Coronary artery (tissue), 2 donors: ENCODE measurements at regions not wholly inside any gene's neighbourhood (a gene's known extent, or its start where the extent isn't known, plus 50 kb on each side); places are given as distances from the start of the nearest gene placed in this dataset.
"Not testable (repeated sequence)": the region's sequence is repeated elsewhere in the genome, so short reads cannot be mapped to it uniquely, and the experiment has no call there.

Experiments
- DNase-seq: peaks from one replicate; pipeline ENCODE4 v3.0.0-alpha.2; 2017; ENCODE audit warnings: low spot score
- H3K27ac ChIP-seq, 2 donors: fragments of 200-600 bp; sonication (generic); one replicate each; pipeline ENCODE4 v1.5.1; 2016 to 2019
- H3K4me3 ChIP-seq: fragments of 200-600 bp; sonication (generic); 2 replicates; pipeline ENCODE4 v1.5.1; 2016; ENCODE audit warnings: mild to moderate bottlenecking, moderate library complexity
- TF ChIP-seq, protein P1 (sequence below): fragments of 200-600 bp; sonication (generic); IDR thresholded peaks from one replicate; pipeline ENCODE4 v1.5.1; 2019; ENCODE audit warnings: antibody characterized with exemption

- no peak for DNase-seq
- H3K4me3 ChIP-seq = no peak overlapping the region
- TF ChIP-seq, protein P1, sequence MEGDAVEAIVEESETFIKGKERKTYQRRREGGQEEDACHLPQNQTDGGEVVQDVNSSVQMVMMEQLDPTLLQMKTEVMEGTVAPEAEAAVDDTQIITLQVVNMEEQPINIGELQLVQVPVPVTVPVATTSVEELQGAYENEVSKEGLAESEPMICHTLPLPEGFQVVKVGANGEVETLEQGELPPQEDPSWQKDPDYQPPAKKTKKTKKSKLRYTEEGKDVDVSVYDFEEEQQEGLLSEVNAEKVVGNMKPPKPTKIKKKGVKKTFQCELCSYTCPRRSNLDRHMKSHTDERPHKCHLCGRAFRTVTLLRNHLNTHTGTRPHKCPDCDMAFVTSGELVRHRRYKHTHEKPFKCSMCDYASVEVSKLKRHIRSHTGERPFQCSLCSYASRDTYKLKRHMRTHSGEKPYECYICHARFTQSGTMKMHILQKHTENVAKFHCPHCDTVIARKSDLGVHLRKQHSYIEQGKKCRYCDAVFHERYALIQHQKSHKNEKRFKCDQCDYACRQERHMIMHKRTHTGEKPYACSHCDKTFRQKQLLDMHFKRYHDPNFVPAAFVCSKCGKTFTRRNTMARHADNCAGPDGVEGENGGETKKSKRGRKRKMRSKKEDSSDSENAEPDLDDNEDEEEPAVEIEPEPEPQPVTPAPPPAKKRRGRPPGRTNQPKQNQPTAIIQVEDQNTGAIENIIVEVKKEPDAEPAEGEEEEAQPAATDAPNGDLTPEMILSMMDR = no peak
- H3K27ac ChIP-seq = no peak overlapping the region
Measured at GRCh38 chr5:118467103-118467502, 521.2 kb downstream of the DTWD2 start.

DNA sequence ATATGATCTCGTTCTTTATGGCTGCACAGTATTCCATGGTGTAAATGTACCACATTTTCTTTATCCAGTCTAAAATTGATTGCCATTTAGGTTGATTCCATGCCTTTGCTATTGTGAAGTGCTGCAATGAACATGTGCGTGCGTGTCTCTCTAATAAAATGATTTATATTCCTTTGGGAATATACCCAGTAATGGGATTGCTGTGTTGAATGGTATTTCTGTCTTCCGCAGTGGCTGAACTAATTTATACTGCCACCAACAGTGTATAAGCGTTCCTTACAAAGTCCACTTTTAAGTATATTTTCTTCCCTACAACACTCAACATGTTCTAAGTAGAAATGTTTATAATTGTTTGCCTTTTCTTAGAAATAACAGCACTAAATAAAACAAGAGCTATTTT, 521.9 kb downstream of the DTWD2 start:
- H3K4me3 ChIP-seq = no peak overlapping the region
- no peak overlapping the region for H3K27ac ChIP-seq
- TF ChIP-seq, protein P1 = no peak
- DNase-seq = no peak

GRCh38 chr5:118462276-118462675, 526.1 kb downstream of the DTWD2 start:
- H3K4me3 ChIP-seq, DNase-seq, H3K27ac ChIP-seq: not testable (repeated sequence)

DNA sequence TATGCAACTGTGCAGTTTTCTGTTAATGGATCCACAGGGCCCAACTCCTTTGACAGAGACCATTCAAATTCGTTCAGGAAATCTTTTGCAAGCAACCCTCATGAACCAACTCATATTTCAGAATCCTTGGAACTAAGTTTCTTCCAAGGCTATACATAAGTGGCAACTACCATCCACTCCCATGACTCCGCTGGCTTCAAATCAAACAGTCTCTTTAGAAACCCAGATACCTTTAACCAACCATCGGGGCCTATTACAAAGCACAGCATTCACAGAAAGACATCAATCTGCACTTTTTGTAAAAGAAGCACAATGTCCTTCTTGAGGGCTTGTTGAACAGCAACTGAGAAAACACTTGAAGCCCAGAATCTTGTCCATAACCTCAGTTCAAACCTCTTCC, 526.9 kb downstream of the DTWD2 start:
- TF ChIP-seq, protein P1 = no peak
- no peak overlapping the region for H3K27ac ChIP-seq
- no peak overlapping the region for H3K4me3 ChIP-seq
- DNase-seq = no peak

GRCh38 chr5:118459490-118459889, 528.9 kb downstream of the DTWD2 start:
- no peak overlapping the region for H3K4me3 ChIP-seq
- TF ChIP-seq, protein P1 = no peak
- DNase-seq = no peak
- no peak overlapping the region for H3K27ac ChIP-seq

DNA sequence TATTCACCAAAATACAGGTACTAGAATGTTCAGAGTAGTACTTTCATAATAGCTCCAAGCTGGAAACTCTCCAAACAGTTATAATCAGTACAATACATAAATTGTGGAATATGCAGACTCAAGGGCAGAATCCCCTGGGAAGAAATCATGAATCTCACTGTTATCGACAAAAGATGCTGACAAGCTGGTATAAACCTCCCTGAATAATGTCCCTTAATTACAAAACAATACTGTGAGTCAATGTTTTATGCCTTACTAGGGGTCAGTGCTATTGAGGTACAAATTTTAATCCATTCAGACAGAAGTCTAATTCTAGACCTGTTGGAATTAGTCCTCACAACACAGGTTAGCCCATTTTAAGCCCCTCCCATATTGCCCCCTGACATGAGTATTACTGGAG, 532.3 kb downstream of the DTWD2 start:
- no peak overlapping the region for H3K4me3 ChIP-seq
- H3K27ac ChIP-seq = no peak overlapping the region
- TF ChIP-seq, protein P1 = no peak
- no peak for DNase-seq

GRCh38 chr5:118451697-118452247, 536.6 kb downstream of the DTWD2 start:
- Histone ChIP-seq H3K4me3 (no peak overlapping the region), H3K27ac (no peak overlapping the region)
- TF ChIP-seq, protein P1 = no peak
- DNase-seq = no peak
